Heart right ventricle (tissue), 16 donors: ENCODE measurements at regions not wholly inside any gene's neighbourhood (a gene's known extent, or its start where the extent isn't known, plus 50 kb on each side); places are given as distances from the start of the nearest gene placed in this dataset.

Experiments used
- ATAC-seq, 8 donors: fragments of 200-7000 bp; cut with Tn5 transposase; one replicate each; pipeline ENCODE4 v1.9.1; 2020; ENCODE audit warnings: mild to moderate bottlenecking in 8 of 8, moderate library complexity in 8 of 8, moderate number of reproducible peaks in 1 of 8
- DNase-seq, 2 donors: peaks; one replicate each; pipeline ENCODE4 v3.0.0-alpha.2; 2020
- H3K27ac ChIP-seq, 10 donors: fragments of 200-600 bp; sonication (generic) in 2 of 10; one replicate each; pipeline versions ENCODE4 v1.5.0 to v1.8.0; 2020 to 2022; ENCODE audit warnings: mild to moderate bottlenecking in 3 of 10
- H3K27me3 ChIP-seq, 7 donors: fragments of 200-600 bp; one replicate each; pipeline ENCODE4 v1.8.0; 2021 to 2022; ENCODE audit warnings: mild to moderate bottlenecking in 2 of 7
- H3K36me3 ChIP-seq, 9 donors: fragments of 200-600 bp; sonication (generic) in 1 of 9; one replicate each; pipeline versions ENCODE4 v1.5.0 to v1.8.0; 2020 to 2022; ENCODE audit warnings: mild to moderate bottlenecking in 2 of 9
- H3K4me1 ChIP-seq, 9 donors: fragments of 200-600 bp; sonication (generic) in 1 of 9; one replicate each; pipeline versions ENCODE4 v1.5.0 to v1.8.0; 2020 to 2022; ENCODE audit warnings: mild to moderate bottlenecking in 4 of 9
- H3K4me3 ChIP-seq, 10 donors: fragments of 200-600 bp; sonication (generic) in 2 of 10; one replicate each; pipeline versions ENCODE4 v1.5.0 to v1.8.0; 2020 to 2022; ENCODE audit warnings: mild to moderate bottlenecking in 7 of 10, moderate library complexity in 2 of 10
- H3K9me3 ChIP-seq, 11 donors: fragments of 200-600 bp in 10 of 11; sonication (generic) in 2 of 11; one replicate each; pipeline versions ENCODE4 v1.5.0 to v1.8.0; 2013 to 2022; ENCODE audit warnings: mild to moderate bottlenecking in 2 of 11, control low read depth in 1 of 11, moderate library complexity in 1 of 11
- WGBS, 2 donors: extraction: QIAGEN DNeasy Blood & Tissue Kit; methylation state at CpG; one replicate each; pipeline ENCODE4 v1.1.7; 2013; ENCODE audit warnings: inconsistent platforms in 1 of 2; 5-methylcytosine and 5-hydroxymethylcytosine counted together
- intact Hi-C, 10 donors: fragments of 100-400 bp; cut with DNase I; formaldehyde crosslinking; loops; one replicate each; pipeline versions ENCODE4 v1.11.1 to v1.14.2; 2022
- TF ChIP-seq, protein P1 (sequence below), 9 donors: fragments of 200-600 bp; sonication (generic) in 2 of 9; IDR thresholded peaks; one replicate each; pipeline versions ENCODE4 v1.5.0 to v1.8.0; 2021 to 2022; ENCODE audit warnings: antibody characterized with exemption in 9 of 9, mild to moderate bottlenecking in 5 of 9, moderate library complexity in 1 of 9
- donor health status: Arrhythmogenic right ventricular cardiomyopathy.
- donor health status: ischemic (EF 13 %, LVEDD 7.1; RV severe dilation, severe dysfunction).
- donor health status: healthy with polysubstance abuse.
- donor health status: DM: no; HTN: yes; CAD: no.
- donor health status: DM: no; HTN: no; CAD: no.
- donor health status: ischemic (EF 25% LVEDD 6.9; RV normal size, moderate dysfunction).
- donor health status: ischemic (EF 25% LVEDD 5.7; RV mildly dilated, moderate dysfunction).
- donor health status: healthy.
- donor health status: DM: yes; HTN: yes; CAD: no.
- donor health status: Ischemic cardiomyopathy.
- donor health status: ischemic (EF 35%, LVEDD 5.7; RV mildly dilated, moderate dysfunction).
- donor health status: nonischemic (EF 11% LVEDD 7.7; RV severe dilation, severe dysfunction).
- donor health status: DM: yes; HTN: yes; CAD: no.
- donor health status: PGD.
- donor health status: ischemic (EF 29% LVEDD 5.4; RV normal size, mild dysfunction).
- donor health status: nonischemic (EF 23%, LVEDD 6.1; RV moderate dilation, normal function).

DNA sequence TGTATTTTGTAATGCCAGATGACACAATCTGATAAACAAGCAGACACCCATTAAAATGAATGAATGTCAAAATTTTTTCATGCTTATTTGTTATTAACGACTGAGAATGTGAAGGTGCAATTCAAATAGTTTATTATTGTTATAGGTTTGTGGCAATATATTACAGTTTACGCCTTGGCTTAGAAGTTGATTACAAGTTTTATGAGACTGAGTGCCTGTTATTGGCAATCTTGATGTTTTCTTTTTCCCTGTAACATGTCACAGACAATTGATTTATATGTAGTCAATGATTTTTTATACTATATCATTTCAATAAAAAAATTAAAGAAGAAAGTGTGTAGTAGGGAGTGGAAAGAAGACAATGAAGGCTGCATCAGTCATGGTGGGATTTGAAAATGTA lies 144.1 kb upstream of the EEF1E1 start:
- peaks cover 0 to 7% (median 0%) of the 10 kb centered on the region in 11 donors for H3K9me3 ChIP-seq
- no peak for ATAC-seq
- H3K27me3 ChIP-seq = peaks cover 0 to 13% (median 3%) of the 10 kb centered on the region in 7 donors
- TF ChIP-seq, protein P1, sequence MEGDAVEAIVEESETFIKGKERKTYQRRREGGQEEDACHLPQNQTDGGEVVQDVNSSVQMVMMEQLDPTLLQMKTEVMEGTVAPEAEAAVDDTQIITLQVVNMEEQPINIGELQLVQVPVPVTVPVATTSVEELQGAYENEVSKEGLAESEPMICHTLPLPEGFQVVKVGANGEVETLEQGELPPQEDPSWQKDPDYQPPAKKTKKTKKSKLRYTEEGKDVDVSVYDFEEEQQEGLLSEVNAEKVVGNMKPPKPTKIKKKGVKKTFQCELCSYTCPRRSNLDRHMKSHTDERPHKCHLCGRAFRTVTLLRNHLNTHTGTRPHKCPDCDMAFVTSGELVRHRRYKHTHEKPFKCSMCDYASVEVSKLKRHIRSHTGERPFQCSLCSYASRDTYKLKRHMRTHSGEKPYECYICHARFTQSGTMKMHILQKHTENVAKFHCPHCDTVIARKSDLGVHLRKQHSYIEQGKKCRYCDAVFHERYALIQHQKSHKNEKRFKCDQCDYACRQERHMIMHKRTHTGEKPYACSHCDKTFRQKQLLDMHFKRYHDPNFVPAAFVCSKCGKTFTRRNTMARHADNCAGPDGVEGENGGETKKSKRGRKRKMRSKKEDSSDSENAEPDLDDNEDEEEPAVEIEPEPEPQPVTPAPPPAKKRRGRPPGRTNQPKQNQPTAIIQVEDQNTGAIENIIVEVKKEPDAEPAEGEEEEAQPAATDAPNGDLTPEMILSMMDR (IDR thresholded peaks at IDR 0.05) = no peak
- intact Hi-C loops = no loop called here
- no peak for DNase-seq
- H3K36me3 ChIP-seq = no peaks in the 10 kb centered on the region
- no peak overlapping the region for H3K27ac ChIP-seq
- H3K4me1 ChIP-seq = no peaks in the 10 kb centered on the region
- H3K4me3 ChIP-seq = no peak overlapping the region
- 85 to 87% methylated on average over 2 of the region's 2 CpGs for WGBS, 2 donors

DNA sequence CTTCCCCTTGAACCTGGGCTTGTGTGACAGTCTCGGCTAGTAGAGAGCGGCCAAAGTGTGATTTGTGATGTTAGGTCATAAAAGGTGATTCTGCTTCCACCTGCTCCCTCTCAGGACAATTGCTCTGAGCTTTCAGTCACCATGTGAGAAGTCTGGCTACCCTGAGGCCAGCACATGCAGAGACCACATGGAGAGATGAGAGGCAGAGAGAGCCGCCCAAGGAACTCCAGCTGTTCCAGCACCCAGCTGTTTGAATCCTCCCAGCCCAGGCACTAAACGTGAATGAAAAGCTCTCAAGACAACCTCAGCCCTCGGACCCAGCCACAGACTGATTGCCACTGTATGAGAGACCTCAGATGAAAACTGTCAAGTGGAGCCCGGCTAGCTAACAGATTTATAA lies 143.4 kb upstream of the EEF1E1 start:
- no peaks in the 10 kb centered on the region for H3K4me1 ChIP-seq
- H3K27ac ChIP-seq = no peak overlapping the region
- H3K27me3 ChIP-seq = peaks cover 0 to 17% (median 4%) of the 10 kb centered on the region in 7 donors
- peaks cover 0 to 6% (median 0%) of the 10 kb centered on the region in 11 donors for H3K9me3 ChIP-seq
- intact Hi-C loops = no loop called here
- WGBS, 2 donors = 50 to 58% methylated on average over 6 of the region's 6 CpGs
- DNase-seq (no peak), ATAC-seq (no peak)
- no peak overlapping the region for H3K4me3 ChIP-seq
- no peaks in the 10 kb centered on the region for H3K36me3 ChIP-seq
- TF ChIP-seq, protein P1 (IDR thresholded peaks at IDR 0.05) = no peak

DNA sequence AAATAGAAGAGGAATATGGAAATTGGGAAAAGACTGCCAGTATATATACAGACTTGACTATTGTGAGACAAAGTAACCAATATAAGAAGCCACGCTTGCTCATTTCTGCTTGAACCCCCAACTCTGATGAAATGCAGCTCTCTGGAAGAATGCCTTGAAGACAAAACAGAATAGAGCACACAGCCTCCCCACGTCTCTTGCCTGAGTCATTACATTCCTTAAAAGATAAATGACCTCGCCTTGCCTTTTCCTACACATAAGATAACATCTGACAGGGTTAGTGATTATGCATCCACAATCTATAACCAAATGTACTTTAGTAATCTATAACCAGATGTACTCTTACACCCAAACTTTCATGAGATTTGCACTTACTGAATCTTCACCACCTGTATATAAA lies 141.1 kb upstream of the EEF1E1 start:
- Histone ChIP-seq H3K4me3 (no peak overlapping the region), H3K27ac (no peak overlapping the region), H3K27me3 (peaks cover 0 to 18% (median 6%) of the 10 kb centered on the region in 7 donors), H3K4me1 (no peaks in the 10 kb centered on the region), H3K36me3 (no peaks in the 10 kb centered on the region), H3K9me3 (no peaks in the 10 kb centered on the region)
- WGBS, 2 donors = 41 to 62% methylated on average over 3 of the region's 3 CpGs
- no peak for DNase-seq
- intact Hi-C loops = no loop called here
- no peak for ATAC-seq
- TF ChIP-seq, protein P1 (IDR thresholded peaks at IDR 0.05) = no peak

DNA sequence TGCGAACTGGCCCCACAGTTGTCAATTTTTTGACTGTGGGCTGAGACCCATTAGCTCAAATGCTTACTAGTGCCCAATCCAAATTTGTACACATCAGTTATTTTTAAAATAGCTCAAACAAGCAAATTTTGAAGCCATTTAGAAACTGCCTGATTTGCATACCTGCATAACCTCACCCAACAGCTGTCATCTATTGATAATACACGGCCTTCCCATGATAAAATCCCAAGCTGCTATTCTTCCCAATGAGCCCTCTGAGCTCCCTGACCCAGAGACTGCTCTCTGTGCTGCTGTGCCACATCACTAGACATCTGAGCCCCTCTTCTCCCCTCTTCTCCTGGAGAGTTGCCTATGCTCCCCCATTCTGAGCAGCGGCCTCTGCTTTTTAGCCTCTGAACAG lies 140.5 kb upstream of the EEF1E1 start:
- TF ChIP-seq, protein P1 (IDR thresholded peaks at IDR 0.05) = no peak
- Histone ChIP-seq H3K27me3 (peaks cover 0 to 18% (median 6%) of the 10 kb centered on the region in 7 donors), H3K36me3 (no peaks in the 10 kb centered on the region), H3K4me1 (no peaks in the 10 kb centered on the region), H3K27ac (no peak overlapping the region), H3K9me3 (no peaks in the 10 kb centered on the region), H3K4me3 (no peak overlapping the region)
- intact Hi-C loops = no loop called here
- DNase-seq (no peak), ATAC-seq (no peak)
- WGBS, 2 donors = 67 to 78% methylated on average over 3 of the region's 3 CpGs
